GM23338 (cell line): ENCODE measurements at regions not wholly inside any gene's neighbourhood (a gene's known extent, or its start where the extent isn't known, plus 50 kb on each side); places are given as distances from the start of the nearest gene placed in this dataset.

Experiments
- CREB1 ChIP-seq: fragments of 250-450 bp; sonication (Bioruptor Pico); IDR thresholded peaks from 2 replicates; pipeline ENCODE4 v1.5.0; 2020; ENCODE audit warnings: low read depth, mild to moderate bottlenecking, moderate library complexity
- EZH2 ChIP-seq: fragments of 200-600 bp; sonication (generic); IDR thresholded peaks from one replicate; pipeline ENCODE4 v1.8.0; 2017; ENCODE audit warnings: antibody characterized with exemption, mild to moderate bottlenecking, low read depth; ENCODE audit not compliant: unreplicated experiment
- JUNB ChIP-seq: IDR thresholded peaks from one replicate; pipeline ENCODE4 v1.6.1; 2016; ENCODE audit warnings: antibody characterized with exemption; ENCODE audit not compliant: unreplicated experiment
- NANOG ChIP-seq: IDR thresholded peaks from 2 replicates; pipeline ENCODE4 v1.6.1; 2016; ENCODE audit warnings: antibody characterized with exemption, borderline replicate concordance
- POLR2AphosphoS5 ChIP-seq: IDR thresholded peaks from 2 replicates; pipeline ENCODE4 v1.6.1; 2016; ENCODE audit warnings: antibody characterized with exemption, low read depth
- ZNF331 ChIP-seq: fragments of 250-450 bp; sonication (Bioruptor Pico); IDR thresholded peaks from 2 replicates; pipeline ENCODE4 v1.5.0; 2020; ENCODE audit warnings: low read depth, mild to moderate bottlenecking, moderate library complexity
- TF ChIP-seq, protein P1 (sequence below): fragments of 250-450 bp; sonication (Bioruptor Pico); IDR thresholded peaks from 2 replicates; pipeline ENCODE4 v1.5.0; 2020; ENCODE audit warnings: mild to moderate bottlenecking, moderate library complexity
- TF ChIP-seq, protein P2 (sequence below): IDR thresholded peaks from one replicate; pipeline ENCODE4 v1.6.1; 2018; ENCODE audit warnings: antibody characterized with exemption; ENCODE audit not compliant: unreplicated experiment
- TF ChIP-seq, protein P3 (sequence below), 2 experiments: fragments of 200-600 bp in 1 of 2; sonication (generic) in 1 of 2; conservative IDR thresholded peaks; 2 replicates each; pipeline versions ENCODE4 v1.5.1 to v1.6.1; 2016 to 2017; ENCODE audit warnings: antibody characterized with exemption in 2 of 2, low read depth in 2 of 2, mild to moderate bottlenecking in 2 of 2, moderate library complexity in 1 of 2

DNA sequence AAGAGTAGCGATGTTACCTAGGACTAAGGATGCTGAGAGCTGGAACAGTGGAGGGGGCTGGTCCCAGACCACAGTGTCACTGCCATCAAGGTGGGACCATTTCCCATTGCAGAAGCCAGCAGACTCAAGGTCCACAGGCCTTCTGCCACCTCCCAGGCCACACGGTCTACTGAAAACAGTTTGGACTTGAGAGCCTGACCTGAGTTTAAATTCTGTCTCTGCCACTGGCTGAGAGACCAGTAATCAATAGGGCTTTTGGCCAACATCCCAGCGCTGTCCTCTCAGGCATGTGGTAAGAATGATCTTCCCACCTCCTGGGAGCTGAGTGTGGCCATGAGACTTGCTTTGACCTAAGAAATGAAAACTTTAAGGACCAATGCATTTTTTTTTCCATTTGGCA is 331.4 kb upstream of the CDH5 start (continued):
- TF ChIP-seq, protein P1, sequence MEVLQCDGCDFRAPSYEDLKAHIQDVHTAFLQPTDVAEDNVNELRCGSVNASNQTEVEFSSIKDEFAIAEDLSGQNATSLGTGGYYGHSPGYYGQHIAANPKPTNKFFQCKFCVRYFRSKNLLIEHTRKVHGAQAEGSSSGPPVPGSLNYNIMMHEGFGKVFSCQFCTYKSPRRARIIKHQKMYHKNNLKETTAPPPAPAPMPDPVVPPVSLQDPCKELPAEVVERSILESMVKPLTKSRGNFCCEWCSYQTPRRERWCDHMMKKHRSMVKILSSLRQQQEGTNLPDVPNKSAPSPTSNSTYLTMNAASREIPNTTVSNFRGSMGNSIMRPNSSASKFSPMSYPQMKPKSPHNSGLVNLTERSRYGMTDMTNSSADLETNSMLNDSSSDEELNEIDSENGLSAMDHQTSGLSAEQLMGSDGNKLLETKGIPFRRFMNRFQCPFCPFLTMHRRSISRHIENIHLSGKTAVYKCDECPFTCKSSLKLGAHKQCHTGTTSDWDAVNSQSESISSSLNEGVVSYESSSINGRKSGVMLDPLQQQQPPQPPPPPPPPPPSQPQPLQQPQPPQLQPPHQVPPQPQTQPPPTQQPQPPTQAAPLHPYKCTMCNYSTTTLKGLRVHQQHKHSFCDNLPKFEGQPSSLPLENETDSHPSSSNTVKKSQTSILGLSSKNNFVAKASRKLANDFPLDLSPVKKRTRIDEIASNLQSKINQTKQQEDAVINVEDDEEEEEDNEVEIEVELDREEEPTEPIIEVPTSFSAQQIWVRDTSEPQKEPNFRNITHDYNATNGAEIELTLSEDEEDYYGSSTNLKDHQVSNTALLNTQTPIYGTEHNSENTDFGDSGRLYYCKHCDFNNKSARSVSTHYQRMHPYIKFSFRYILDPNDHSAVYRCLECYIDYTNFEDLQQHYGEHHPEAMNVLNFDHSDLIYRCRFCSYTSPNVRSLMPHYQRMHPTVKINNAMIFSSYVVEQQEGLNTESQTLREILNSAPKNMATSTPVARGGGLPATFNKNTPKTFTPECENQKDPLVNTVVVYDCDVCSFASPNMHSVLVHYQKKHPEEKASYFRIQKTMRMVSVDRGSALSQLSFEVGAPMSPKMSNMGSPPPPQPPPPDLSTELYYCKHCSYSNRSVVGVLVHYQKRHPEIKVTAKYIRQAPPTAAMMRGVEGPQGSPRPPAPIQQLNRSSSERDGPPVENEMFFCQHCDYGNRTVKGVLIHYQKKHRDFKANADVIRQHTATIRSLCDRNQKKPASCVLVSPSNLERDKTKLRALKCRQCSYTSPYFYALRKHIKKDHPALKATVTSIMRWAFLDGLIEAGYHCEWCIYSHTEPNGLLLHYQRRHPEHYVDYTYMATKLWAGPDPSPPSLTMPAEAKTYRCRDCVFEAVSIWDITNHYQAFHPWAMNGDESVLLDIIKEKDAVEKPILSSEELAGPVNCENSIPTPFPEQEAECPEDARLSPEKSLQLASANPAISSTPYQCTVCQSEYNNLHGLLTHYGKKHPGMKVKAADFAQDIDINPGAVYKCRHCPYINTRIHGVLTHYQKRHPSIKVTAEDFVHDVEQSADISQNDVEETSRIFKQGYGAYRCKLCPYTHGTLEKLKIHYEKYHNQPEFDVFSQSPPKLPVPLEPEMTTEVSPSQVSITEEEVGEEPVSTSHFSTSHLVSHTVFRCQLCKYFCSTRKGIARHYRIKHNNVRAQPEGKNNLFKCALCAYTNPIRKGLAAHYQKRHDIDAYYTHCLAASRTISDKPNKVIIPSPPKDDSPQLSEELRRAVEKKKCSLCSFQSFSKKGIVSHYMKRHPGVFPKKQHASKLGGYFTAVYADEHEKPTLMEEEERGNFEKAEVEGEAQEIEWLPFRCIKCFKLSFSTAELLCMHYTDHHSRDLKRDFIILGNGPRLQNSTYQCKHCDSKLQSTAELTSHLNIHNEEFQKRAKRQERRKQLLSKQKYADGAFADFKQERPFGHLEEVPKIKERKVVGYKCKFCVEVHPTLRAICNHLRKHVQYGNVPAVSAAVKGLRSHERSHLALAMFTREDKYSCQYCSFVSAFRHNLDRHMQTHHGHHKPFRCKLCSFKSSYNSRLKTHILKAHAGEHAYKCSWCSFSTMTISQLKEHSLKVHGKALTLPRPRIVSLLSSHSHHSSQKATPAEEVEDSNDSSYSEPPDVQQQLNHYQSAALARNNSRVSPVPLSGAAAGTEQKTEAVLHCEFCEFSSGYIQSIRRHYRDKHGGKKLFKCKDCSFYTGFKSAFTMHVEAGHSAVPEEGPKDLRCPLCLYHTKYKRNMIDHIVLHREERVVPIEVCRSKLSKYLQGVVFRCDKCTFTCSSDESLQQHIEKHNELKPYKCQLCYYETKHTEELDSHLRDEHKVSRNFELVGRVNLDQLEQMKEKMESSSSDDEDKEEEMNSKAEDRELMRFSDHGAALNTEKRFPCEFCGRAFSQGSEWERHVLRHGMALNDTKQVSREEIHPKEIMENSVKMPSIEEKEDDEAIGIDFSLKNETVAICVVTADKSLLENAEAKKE: no peak
- no peak for TF ChIP-seq EZH2
- TF ChIP-seq JUNB: no peak
- no peak for TF ChIP-seq CREB1
- TF ChIP-seq, protein P2, sequence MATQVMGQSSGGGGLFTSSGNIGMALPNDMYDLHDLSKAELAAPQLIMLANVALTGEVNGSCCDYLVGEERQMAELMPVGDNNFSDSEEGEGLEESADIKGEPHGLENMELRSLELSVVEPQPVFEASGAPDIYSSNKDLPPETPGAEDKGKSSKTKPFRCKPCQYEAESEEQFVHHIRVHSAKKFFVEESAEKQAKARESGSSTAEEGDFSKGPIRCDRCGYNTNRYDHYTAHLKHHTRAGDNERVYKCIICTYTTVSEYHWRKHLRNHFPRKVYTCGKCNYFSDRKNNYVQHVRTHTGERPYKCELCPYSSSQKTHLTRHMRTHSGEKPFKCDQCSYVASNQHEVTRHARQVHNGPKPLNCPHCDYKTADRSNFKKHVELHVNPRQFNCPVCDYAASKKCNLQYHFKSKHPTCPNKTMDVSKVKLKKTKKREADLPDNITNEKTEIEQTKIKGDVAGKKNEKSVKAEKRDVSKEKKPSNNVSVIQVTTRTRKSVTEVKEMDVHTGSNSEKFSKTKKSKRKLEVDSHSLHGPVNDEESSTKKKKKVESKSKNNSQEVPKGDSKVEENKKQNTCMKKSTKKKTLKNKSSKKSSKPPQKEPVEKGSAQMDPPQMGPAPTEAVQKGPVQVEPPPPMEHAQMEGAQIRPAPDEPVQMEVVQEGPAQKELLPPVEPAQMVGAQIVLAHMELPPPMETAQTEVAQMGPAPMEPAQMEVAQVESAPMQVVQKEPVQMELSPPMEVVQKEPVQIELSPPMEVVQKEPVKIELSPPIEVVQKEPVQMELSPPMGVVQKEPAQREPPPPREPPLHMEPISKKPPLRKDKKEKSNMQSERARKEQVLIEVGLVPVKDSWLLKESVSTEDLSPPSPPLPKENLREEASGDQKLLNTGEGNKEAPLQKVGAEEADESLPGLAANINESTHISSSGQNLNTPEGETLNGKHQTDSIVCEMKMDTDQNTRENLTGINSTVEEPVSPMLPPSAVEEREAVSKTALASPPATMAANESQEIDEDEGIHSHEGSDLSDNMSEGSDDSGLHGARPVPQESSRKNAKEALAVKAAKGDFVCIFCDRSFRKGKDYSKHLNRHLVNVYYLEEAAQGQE: no peak
- TF ChIP-seq POLR2AphosphoS5: no peak
- TF ChIP-seq, protein P3, sequence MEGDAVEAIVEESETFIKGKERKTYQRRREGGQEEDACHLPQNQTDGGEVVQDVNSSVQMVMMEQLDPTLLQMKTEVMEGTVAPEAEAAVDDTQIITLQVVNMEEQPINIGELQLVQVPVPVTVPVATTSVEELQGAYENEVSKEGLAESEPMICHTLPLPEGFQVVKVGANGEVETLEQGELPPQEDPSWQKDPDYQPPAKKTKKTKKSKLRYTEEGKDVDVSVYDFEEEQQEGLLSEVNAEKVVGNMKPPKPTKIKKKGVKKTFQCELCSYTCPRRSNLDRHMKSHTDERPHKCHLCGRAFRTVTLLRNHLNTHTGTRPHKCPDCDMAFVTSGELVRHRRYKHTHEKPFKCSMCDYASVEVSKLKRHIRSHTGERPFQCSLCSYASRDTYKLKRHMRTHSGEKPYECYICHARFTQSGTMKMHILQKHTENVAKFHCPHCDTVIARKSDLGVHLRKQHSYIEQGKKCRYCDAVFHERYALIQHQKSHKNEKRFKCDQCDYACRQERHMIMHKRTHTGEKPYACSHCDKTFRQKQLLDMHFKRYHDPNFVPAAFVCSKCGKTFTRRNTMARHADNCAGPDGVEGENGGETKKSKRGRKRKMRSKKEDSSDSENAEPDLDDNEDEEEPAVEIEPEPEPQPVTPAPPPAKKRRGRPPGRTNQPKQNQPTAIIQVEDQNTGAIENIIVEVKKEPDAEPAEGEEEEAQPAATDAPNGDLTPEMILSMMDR (conservative IDR thresholded peaks at IDR 0.05; ENCODE audit: low read depth in 2 of 2): no peak
- TF ChIP-seq ZNF331 (CRISPR knock-in tag): no peak
- no peak for TF ChIP-seq NANOG
